ENCODE measurements at regions not wholly inside any gene's neighbourhood (a gene's known extent, or its start where the extent isn't known, plus 50 kb on each side); places are given as distances from the start of the nearest gene placed in this dataset.

- no peak for ATAC-seq
Observed at GRCh38 chr10:3904419-3904960, 119.5 kb upstream of the KLF6 start.

GRCh38 chr10:3902809-3903410, 117.9 kb upstream of the KLF6 start:
- ATAC-seq: no peak

More at GRCh38 chr10:3904419-3904960, 119.5 kb upstream of the KLF6 start:
- no peak for DNase-seq (ENCODE audit: low spot score)

GRCh38 chr10:3902054-3902808, 117.2 kb upstream of the KLF6 start:
- no peak for DNase-seq (ENCODE audit: low spot score)
- ATAC-seq: peak; percentile 72

More at GRCh38 chr10:3902809-3903410, 117.9 kb upstream of the KLF6 start:
- DNase-seq (ENCODE audit: low spot score): no peak

- ATAC-seq (no peak), DNase-seq (ENCODE audit: low spot score) (no peak)
Observed at GRCh38 chr10:3901370-3901769, 116.4 kb upstream of the KLF6 start.

GRCh38 chr10:3900391-3900790, 115.4 kb upstream of the KLF6 start:
- no peak for ATAC-seq

GRCh38 chr10:3898821-3899220, 113.8 kb upstream of the KLF6 start:
- DNase-seq (ENCODE audit: low spot score) (no peak), ATAC-seq (no peak)

More at GRCh38 chr10:3900391-3900790, 115.4 kb upstream of the KLF6 start:
- no peak for DNase-seq (ENCODE audit: low spot score)

- ATAC-seq: no peak
- DNase-seq (ENCODE audit: low spot score): no peak
Observed at GRCh38 chr10:3897156-3897555, 112.1 kb upstream of the KLF6 start.

- DNase-seq (ENCODE audit: low spot score): no peak
- no peak for ATAC-seq
Observed at GRCh38 chr10:3896161-3896560, 111.2 kb upstream of the KLF6 start.

GRCh38 chr10:3895045-3895631, 110.1 kb upstream of the KLF6 start:
- ATAC-seq: no peak
- no peak for DNase-seq (ENCODE audit: low spot score)

GRCh38 chr10:3893901-3894563, 109.0 kb upstream of the KLF6 start:
- DNase-seq (ENCODE audit: low spot score) (no peak), ATAC-seq (no peak)

- DNase-seq (ENCODE audit: low spot score): no peak
- ATAC-seq: no peak
Observed at GRCh38 chr10:3892440-3893425, 107.7 kb upstream of the KLF6 start.

GRCh38 chr10:3891396-3891795, 106.4 kb upstream of the KLF6 start:
- ATAC-seq (no peak), DNase-seq (ENCODE audit: low spot score) (no peak)

- ATAC-seq (no peak), DNase-seq (ENCODE audit: low spot score) (no peak)
Observed at GRCh38 chr10:3890602-3891352, 105.8 kb upstream of the KLF6 start.

- DNase-seq (ENCODE audit: low spot score) (no peak), ATAC-seq (no peak)
Observed at GRCh38 chr10:3889961-3890522, 105.0 kb upstream of the KLF6 start.

- DNase-seq (ENCODE audit: low spot score) (no peak), ATAC-seq (peak; percentile 20)
Observed at GRCh38 chr10:3887885-3888476, 103.0 kb upstream of the KLF6 start.

GRCh38 chr10:3887404-3887803, 102.4 kb upstream of the KLF6 start:
- no peak for ATAC-seq
- DNase-seq (ENCODE audit: low spot score): no peak

- ATAC-seq (peak; percentile 87), DNase-seq (ENCODE audit: low spot score) (peak; percentile 54)
Observed at GRCh38 chr10:3886641-3887251, 101.7 kb upstream of the KLF6 start.

- DNase-seq (ENCODE audit: low spot score) (no peak), ATAC-seq (no peak)
Observed at GRCh38 chr10:3886191-3886590, 101.2 kb upstream of the KLF6 start.
